ENCODE measurements at regions not wholly inside any gene's neighbourhood (a gene's known extent, or its start where the extent isn't known, plus 50 kb on each side); places are given as distances from the start of the nearest gene placed in this dataset.

DNA sequence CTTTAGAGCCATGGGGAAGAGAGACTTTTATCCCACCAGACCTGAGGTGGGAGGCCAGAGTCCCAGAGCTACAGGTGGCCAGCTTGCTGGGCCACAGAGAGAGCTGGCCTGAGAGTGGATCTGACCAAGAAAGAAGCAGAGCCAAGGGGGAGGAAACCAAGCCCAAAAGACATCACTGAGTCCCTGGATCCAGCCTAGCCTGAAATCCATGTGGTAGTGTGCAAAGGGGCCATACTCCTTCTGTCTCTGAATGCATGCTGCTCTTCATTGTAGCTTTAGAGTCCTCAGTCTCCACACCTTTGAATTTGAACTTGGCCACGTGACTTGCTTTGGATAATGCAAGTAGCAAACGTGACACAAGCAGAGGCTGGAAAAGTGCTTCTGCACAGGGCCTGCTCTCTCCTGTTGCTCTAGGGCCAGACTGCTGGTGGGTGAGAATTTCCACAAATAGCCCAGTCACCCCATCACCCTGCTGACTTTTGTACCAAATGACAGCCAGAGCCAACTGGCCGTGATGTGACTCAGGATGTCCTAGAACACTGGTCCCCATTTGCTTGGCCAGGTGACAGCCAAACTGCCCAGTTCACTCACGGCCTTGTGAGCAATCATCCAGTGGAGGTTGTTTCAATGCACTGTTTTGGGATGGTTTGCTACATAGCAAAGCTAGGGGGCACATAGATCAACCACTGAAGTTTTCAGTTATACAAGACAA is 93.6 kb downstream of the DHCR7 start:
- Histone ChIP-seq H3K36me3 (ENCODE audit: insufficient read depth, low read length) (no peaks in the 10 kb centered on the region), H4K20me1 (ENCODE audit: insufficient read depth) (no peaks in the 10 kb centered on the region), H3K9ac (ENCODE audit: low read length) (no peak overlapping the region), H3K79me2 (replicated peaks; ENCODE audit: insufficient read depth, low read length) (no peaks in the 10 kb centered on the region), H3K4me2 (ENCODE audit: low read length) (no peak overlapping the region), H3K9me3 (ENCODE audit: low read length) (no peaks in the 10 kb centered on the region), H3K27me3 (ENCODE audit: insufficient read depth, low read depth, low read length) (no peaks in the 10 kb centered on the region), H3K9me2 (ENCODE audit: insufficient read depth, low read length) (no peaks in the 10 kb centered on the region), H2AFZ (ENCODE audit: low read depth, low read length) (no peak overlapping the region), H3F3A (ENCODE audit: insufficient read depth, low read length, poor library complexity, severe bottlenecking) (no peaks in the 10 kb centered on the region), H3K27ac (ENCODE audit: low read length) (no peak overlapping the region), H3K4me3 (ENCODE audit: low read length) (no peak overlapping the region)
- TF ChIP-seq SMC3 (conservative IDR thresholded peaks at IDR 0.05; ENCODE audit: poor library complexity) (no peak), POLR2AphosphoS5 (IDR thresholded peaks at IDR 0.05) (no peak), TAF1 (IDR thresholded peaks at IDR 0.05; ENCODE audit: low read depth) (no peak), RAD21 (conservative IDR thresholded peaks at IDR 0.05) (no peak), EZH2 (IDR thresholded peaks at IDR 0.05; ENCODE audit: borderline replicate concordance, insufficient read depth, low read length, poor library complexity, severe bottlenecking) (no peak), EP300 (conservative IDR thresholded peaks at IDR 0.05; ENCODE audit: poor library complexity, severe bottlenecking) (no peak), MXI1 (conservative IDR thresholded peaks at IDR 0.05; ENCODE audit: poor library complexity, severe bottlenecking) (no peak)
- TF ChIP-seq, protein P1, sequence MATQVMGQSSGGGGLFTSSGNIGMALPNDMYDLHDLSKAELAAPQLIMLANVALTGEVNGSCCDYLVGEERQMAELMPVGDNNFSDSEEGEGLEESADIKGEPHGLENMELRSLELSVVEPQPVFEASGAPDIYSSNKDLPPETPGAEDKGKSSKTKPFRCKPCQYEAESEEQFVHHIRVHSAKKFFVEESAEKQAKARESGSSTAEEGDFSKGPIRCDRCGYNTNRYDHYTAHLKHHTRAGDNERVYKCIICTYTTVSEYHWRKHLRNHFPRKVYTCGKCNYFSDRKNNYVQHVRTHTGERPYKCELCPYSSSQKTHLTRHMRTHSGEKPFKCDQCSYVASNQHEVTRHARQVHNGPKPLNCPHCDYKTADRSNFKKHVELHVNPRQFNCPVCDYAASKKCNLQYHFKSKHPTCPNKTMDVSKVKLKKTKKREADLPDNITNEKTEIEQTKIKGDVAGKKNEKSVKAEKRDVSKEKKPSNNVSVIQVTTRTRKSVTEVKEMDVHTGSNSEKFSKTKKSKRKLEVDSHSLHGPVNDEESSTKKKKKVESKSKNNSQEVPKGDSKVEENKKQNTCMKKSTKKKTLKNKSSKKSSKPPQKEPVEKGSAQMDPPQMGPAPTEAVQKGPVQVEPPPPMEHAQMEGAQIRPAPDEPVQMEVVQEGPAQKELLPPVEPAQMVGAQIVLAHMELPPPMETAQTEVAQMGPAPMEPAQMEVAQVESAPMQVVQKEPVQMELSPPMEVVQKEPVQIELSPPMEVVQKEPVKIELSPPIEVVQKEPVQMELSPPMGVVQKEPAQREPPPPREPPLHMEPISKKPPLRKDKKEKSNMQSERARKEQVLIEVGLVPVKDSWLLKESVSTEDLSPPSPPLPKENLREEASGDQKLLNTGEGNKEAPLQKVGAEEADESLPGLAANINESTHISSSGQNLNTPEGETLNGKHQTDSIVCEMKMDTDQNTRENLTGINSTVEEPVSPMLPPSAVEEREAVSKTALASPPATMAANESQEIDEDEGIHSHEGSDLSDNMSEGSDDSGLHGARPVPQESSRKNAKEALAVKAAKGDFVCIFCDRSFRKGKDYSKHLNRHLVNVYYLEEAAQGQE (IDR thresholded peaks at IDR 0.05; ENCODE audit: borderline replicate concordance), result no peak
- TF ChIP-seq, protein P2, sequence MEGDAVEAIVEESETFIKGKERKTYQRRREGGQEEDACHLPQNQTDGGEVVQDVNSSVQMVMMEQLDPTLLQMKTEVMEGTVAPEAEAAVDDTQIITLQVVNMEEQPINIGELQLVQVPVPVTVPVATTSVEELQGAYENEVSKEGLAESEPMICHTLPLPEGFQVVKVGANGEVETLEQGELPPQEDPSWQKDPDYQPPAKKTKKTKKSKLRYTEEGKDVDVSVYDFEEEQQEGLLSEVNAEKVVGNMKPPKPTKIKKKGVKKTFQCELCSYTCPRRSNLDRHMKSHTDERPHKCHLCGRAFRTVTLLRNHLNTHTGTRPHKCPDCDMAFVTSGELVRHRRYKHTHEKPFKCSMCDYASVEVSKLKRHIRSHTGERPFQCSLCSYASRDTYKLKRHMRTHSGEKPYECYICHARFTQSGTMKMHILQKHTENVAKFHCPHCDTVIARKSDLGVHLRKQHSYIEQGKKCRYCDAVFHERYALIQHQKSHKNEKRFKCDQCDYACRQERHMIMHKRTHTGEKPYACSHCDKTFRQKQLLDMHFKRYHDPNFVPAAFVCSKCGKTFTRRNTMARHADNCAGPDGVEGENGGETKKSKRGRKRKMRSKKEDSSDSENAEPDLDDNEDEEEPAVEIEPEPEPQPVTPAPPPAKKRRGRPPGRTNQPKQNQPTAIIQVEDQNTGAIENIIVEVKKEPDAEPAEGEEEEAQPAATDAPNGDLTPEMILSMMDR (IDR thresholded peaks at IDR 0.05; ENCODE audit: poor library complexity, severe bottlenecking), result no peak

DNA sequence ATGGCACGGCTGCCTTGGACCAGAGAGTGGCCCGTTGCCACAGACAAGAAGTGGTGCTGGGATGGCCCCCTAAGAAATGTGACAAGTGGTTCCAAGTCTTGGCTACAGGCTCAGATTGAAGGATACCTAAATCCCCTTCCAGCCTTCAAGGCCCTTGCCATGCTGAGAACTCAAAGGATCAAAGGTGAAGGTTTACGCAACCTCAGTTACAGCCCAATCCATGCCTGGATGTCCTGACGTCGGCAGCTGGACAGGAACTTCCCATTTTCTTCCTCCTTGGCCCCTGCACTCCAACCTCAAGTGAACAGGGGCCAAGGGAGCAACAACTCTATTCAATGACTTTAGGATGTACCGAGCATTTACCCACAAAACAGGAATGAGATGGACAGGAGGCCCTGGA is 95.4 kb downstream of the DHCR7 start:
- no peak overlapping the region for H2AFZ ChIP-seq (ENCODE audit: low read depth, low read length)
- H4K20me1 ChIP-seq (ENCODE audit: insufficient read depth), result no peaks in the 10 kb centered on the region
- H3K36me3 ChIP-seq (ENCODE audit: insufficient read depth, low read length), result no peaks in the 10 kb centered on the region
- H3K27me3 ChIP-seq (ENCODE audit: insufficient read depth, low read depth, low read length), result no peaks in the 10 kb centered on the region
- H3K9ac ChIP-seq (ENCODE audit: low read length), result no peak overlapping the region
- TF ChIP-seq, protein P2 (IDR thresholded peaks at IDR 0.05; ENCODE audit: poor library complexity, severe bottlenecking), result no peak
- TF ChIP-seq, protein P1 (IDR thresholded peaks at IDR 0.05; ENCODE audit: borderline replicate concordance), result no peak
- TF ChIP-seq MXI1 (conservative IDR thresholded peaks at IDR 0.05; ENCODE audit: poor library complexity, severe bottlenecking) (no peak), RAD21 (conservative IDR thresholded peaks at IDR 0.05) (no peak), SMC3 (conservative IDR thresholded peaks at IDR 0.05; ENCODE audit: poor library complexity) (no peak), EZH2 (IDR thresholded peaks at IDR 0.05; ENCODE audit: borderline replicate concordance, insufficient read depth, low read length, poor library complexity, severe bottlenecking) (no peak), TAF1 (IDR thresholded peaks at IDR 0.05; ENCODE audit: low read depth) (no peak), POLR2AphosphoS5 (IDR thresholded peaks at IDR 0.05) (no peak), EP300 (conservative IDR thresholded peaks at IDR 0.05; ENCODE audit: poor library complexity, severe bottlenecking) (no peak)
- H3K27ac ChIP-seq (ENCODE audit: low read length), result no peak overlapping the region
- no peak overlapping the region for H3K4me2 ChIP-seq (ENCODE audit: low read length)
- no peaks in the 10 kb centered on the region for H3K9me3 ChIP-seq (ENCODE audit: low read length)
- no peaks in the 10 kb centered on the region for H3F3A ChIP-seq (ENCODE audit: insufficient read depth, low read length, poor library complexity, severe bottlenecking)
- no peaks in the 10 kb centered on the region for H3K79me2 ChIP-seq (replicated peaks; ENCODE audit: insufficient read depth, low read length)
- no peaks in the 10 kb centered on the region for H3K9me2 ChIP-seq (ENCODE audit: insufficient read depth, low read length)
- H3K4me3 ChIP-seq (ENCODE audit: low read length), result no peak overlapping the region
